GM12892 (cell line): ENCODE measurements at regions not wholly inside any gene's neighbourhood (a gene's known extent, or its start where the extent isn't known, plus 50 kb on each side); places are given as distances from the start of the nearest gene placed in this dataset.

Experiments
- DNase-seq: peaks from one replicate; pipeline ENCODE4 v3.0.0; 2011; ENCODE audit not compliant: insufficient read length
- FAIRE-seq: peaks from 2 replicates; lab custom pipeline; 2011; peaks lifted over from hg19 to GRCh38; lab: Jason Lieb, UNC
- POLR2A ChIP-seq: IDR thresholded peaks from 2 replicates; pipeline ENCODE4 v1.6.1; 2011; ENCODE audit warnings: low read depth, low read length, control low read depth
- POLR2AphosphoS5 ChIP-seq: IDR thresholded peaks from 2 replicates; pipeline ENCODE4 v1.6.1; 2011; ENCODE audit warnings: low read depth, low read length, control low read depth
- TAF1 ChIP-seq: IDR thresholded peaks from 2 replicates; pipeline ENCODE4 v1.6.1; 2011; ENCODE audit warnings: low read depth, mild to moderate bottlenecking, control low read depth, low read length, borderline replicate concordance

GRCh38 chr13:97736436-97736835, 217.0 kb upstream of the IPO5 start:
- TF ChIP-seq POLR2A = no peak
- TF ChIP-seq POLR2AphosphoS5 = no peak
- TF ChIP-seq TAF1 = no peak
- DNase-seq (no peak), FAIRE-seq (no peak)

GRCh38 chr13:97742084-97742483, 211.4 kb upstream of the IPO5 start:
- no peak for FAIRE-seq
- no peak for TF ChIP-seq TAF1
- no peak for TF ChIP-seq POLR2AphosphoS5
- no peak for TF ChIP-seq POLR2A
- no peak for DNase-seq

- DNase-seq (no peak), FAIRE-seq (no peak)
- TF ChIP-seq TAF1 = no peak
- TF ChIP-seq POLR2AphosphoS5 = no peak
- TF ChIP-seq POLR2A = no peak
Measured at GRCh38 chr13:97743938-97744337, 209.5 kb upstream of the IPO5 start.

GRCh38 chr13:97746649-97747048, 206.8 kb upstream of the IPO5 start:
- TF ChIP-seq POLR2AphosphoS5 = no peak
- TF ChIP-seq TAF1 = no peak
- no peak for TF ChIP-seq POLR2A
- FAIRE-seq = no peak
- DNase-seq = no peak

- DNase-seq (no peak), FAIRE-seq (no peak)
- TF ChIP-seq TAF1 (no peak), POLR2A (no peak), POLR2AphosphoS5 (no peak)
Measured at GRCh38 chr13:97749174-97749573, 204.3 kb upstream of the IPO5 start.

GRCh38 chr13:97751477-97751876, 202.0 kb upstream of the IPO5 start:
- no peak for FAIRE-seq
- TF ChIP-seq POLR2A (no peak), POLR2AphosphoS5 (no peak), TAF1 (no peak)
- no peak for DNase-seq

- TF ChIP-seq POLR2AphosphoS5 (no peak), TAF1 (no peak), POLR2A (no peak)
- no peak for DNase-seq
- no peak for FAIRE-seq
Measured at GRCh38 chr13:97752961-97753668, 200.4 kb upstream of the IPO5 start.

- TF ChIP-seq TAF1 (no peak), POLR2A (no peak), POLR2AphosphoS5 (no peak)
- FAIRE-seq (no peak), DNase-seq (no peak)
Measured at GRCh38 chr13:97753942-97754670, 199.4 kb upstream of the IPO5 start.

GRCh38 chr13:97757807-97758206, 195.7 kb upstream of the IPO5 start:
- no peak for DNase-seq
- TF ChIP-seq POLR2AphosphoS5 (no peak), POLR2A (no peak), TAF1 (no peak)
- no peak for FAIRE-seq

GRCh38 chr13:97758317-97758716, 195.2 kb upstream of the IPO5 start:
- DNase-seq (no peak), FAIRE-seq (no peak)
- TF ChIP-seq POLR2A (no peak), TAF1 (no peak), POLR2AphosphoS5 (no peak)

- FAIRE-seq = no peak
Measured at GRCh38 chr13:97761796-97762540, 191.5 kb upstream of the IPO5 start.

More at GRCh38 chr13:97761796-97762540, 191.5 kb upstream of the IPO5 start:
- TF ChIP-seq TAF1 = no peak
- TF ChIP-seq POLR2AphosphoS5 = no peak
- TF ChIP-seq POLR2A = no peak
- no peak for DNase-seq
